Brain microvascular endothelial cell (primary cell): ENCODE measurements at regions not wholly inside any gene's neighbourhood (a gene's known extent, or its start where the extent isn't known, plus 50 kb on each side); places are given as distances from the start of the nearest gene placed in this dataset.

Experiments used
- DNase-seq: peaks from one replicate; pipeline ENCODE4 v3.0.0-alpha.2; 2020
- H3K27ac ChIP-seq: fragments of 250-450 bp; sonication (Bioruptor Pico); 2 replicates; pipeline ENCODE4 v1.5.1; 2020; ENCODE audit warnings: mild to moderate bottlenecking, moderate library complexity
- H3K27me3 ChIP-seq: fragments of 250-450 bp; sonication (Bioruptor Pico); replicated peaks from 2 replicates; pipeline ENCODE4 v1.5.1; 2020; ENCODE audit warnings: mild to moderate bottlenecking
- H3K36me3 ChIP-seq: fragments of 250-450 bp; sonication (Bioruptor Pico); replicated peaks from 2 replicates; pipeline ENCODE4 v1.5.1; 2020; ENCODE audit warnings: mild to moderate bottlenecking
- H3K4me3 ChIP-seq: 2 replicates; pipeline ENCODE4 v1.5.1; 2011; ENCODE audit warnings: low read depth, mild to moderate bottlenecking, control low read depth, low read length, moderate library complexity
- CTCF ChIP-seq: IDR thresholded peaks from 2 replicates; pipeline ENCODE4 v1.5.1; 2011; ENCODE audit warnings: low read depth, mild to moderate bottlenecking, moderate library complexity, low read length, control low read depth, inconsistent platforms; ENCODE audit errors: missing control alignments
- in situ Hi-C: cut with HindIII; loops from 2 replicates; pipeline ENCODE4 v1.10.0; 2017; ENCODE audit warnings: low sequenced_read_pairs, low pct_ligation_motif_present

- Histone ChIP-seq H3K27me3 (no peaks in the 10 kb centered on the region), H3K4me3 (no peak overlapping the region), H3K36me3 (no peaks in the 10 kb centered on the region), H3K27ac (no peak overlapping the region)
- DNase-seq = no peak
- in situ Hi-C loops = no loop called here
- TF ChIP-seq CTCF = no peak
Measured at GRCh38 chr1:5649166-5649551, 343.1 kb downstream of the NPHP4 start.

- Histone ChIP-seq H3K4me3 (no peak overlapping the region), H3K27ac (no peak overlapping the region), H3K27me3 (no peaks in the 10 kb centered on the region), H3K36me3 (no peaks in the 10 kb centered on the region)
- no peak for DNase-seq
- in situ Hi-C loops = no loop called here
- no peak for TF ChIP-seq CTCF
Measured at GRCh38 chr1:5648410-5649165, 343.6 kb downstream of the NPHP4 start.

DNA sequence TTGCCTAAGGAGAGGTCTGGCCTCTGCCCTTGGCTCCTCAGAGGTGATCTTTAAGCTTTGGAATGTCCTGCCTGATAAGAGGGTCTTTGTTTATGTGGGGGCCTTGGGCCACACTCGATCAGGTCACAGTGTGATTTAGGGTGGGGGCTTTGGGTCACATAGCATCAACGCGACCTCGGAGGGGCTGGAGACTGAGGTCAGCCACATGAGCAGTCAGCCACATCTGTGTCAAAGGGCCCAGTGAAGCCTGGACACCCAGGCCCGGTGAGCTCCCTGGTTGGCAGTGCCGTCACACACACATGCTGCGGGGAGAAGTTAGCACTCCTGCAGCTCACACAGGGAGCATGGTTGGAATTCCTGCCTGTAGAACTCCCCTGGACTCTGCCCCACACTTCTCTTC is 345.0 kb downstream of the NPHP4 start:
- in situ Hi-C loops = no loop called here
- no peak overlapping the region for H3K27ac ChIP-seq
- H3K36me3 ChIP-seq = no peaks in the 10 kb centered on the region
- no peak for TF ChIP-seq CTCF
- H3K4me3 ChIP-seq = no peak overlapping the region
- DNase-seq = no peak
- no peaks in the 10 kb centered on the region for H3K27me3 ChIP-seq

GRCh38 chr1:5646486-5647149 is 345.6 kb downstream of the NPHP4 start:
- H3K36me3 ChIP-seq = no peaks in the 10 kb centered on the region
- H3K4me3 ChIP-seq = no peak overlapping the region
- in situ Hi-C loops = no loop called here
- no peak overlapping the region for H3K27ac ChIP-seq
- no peaks in the 10 kb centered on the region for H3K27me3 ChIP-seq
- no peak for DNase-seq
- TF ChIP-seq CTCF = no peak

DNA sequence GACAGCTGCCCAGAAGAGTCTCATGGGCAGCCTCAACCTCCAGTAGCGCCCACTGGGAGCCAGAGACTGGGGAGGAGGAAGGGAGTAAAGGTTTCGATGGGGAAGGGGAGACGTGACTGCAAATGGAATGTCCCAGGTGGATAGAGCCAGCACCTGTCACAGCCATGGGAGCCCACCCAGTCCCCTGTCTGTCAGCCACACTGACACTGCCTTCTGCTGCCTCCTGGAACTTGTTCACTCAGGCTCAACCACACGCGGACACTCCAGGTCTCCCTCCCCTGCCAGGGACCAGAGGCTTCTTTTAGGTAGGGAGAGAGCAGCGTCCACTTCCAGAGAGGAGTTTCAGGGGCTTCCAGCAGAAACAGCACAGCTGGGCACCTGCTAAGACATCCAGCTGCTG is 346.3 kb downstream of the NPHP4 start:
- Histone ChIP-seq H3K27me3 (no peaks in the 10 kb centered on the region), H3K36me3 (no peaks in the 10 kb centered on the region), H3K4me3 (no peak overlapping the region), H3K27ac (no peak overlapping the region)
- DNase-seq = no peak
- in situ Hi-C loops = no loop called here
- TF ChIP-seq CTCF = no peak

DNA sequence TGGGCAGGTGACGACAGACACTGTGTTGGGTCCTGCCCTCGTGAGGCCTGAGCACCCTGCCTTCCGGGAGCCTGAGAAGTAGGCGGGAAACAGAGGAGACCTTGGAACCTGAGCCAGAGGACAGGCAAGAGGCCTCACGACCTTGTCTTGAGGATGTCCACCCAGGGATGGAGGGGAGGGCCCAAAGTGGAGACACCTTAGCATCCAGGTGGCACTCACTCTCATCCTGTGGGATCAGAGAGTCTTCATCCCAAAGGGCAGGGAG is 347.2 kb downstream of the NPHP4 start:
- Histone ChIP-seq H3K27me3 (no peaks in the 10 kb centered on the region), H3K4me3 (no peak overlapping the region), H3K36me3 (no peaks in the 10 kb centered on the region), H3K27ac (no peak overlapping the region)
- no peak for DNase-seq
- no peak for TF ChIP-seq CTCF
- in situ Hi-C loops = no loop called here
